Stomach (tissue), 8 donors: ENCODE measurements at regions not wholly inside any gene's neighbourhood (a gene's known extent, or its start where the extent isn't known, plus 50 kb on each side); places are given as distances from the start of the nearest gene placed in this dataset.
A peak's percentile ranks its signal among the peaks of the same experiment; 100 is the strongest.
"Not testable (repeated sequence)": the region's sequence is repeated elsewhere in the genome, so short reads cannot be mapped to it uniquely, and the experiment has no call there.

Experiments
- DNase-seq, 2 donors: peaks; one replicate each; pipeline versions ENCODE4 v3.0.0 to v3.0.0-alpha.2; 2013 to 2019
- H3K27ac ChIP-seq, 5 donors: fragments of 200-600 bp in 4 of 5; sonication (generic) in 4 of 5; one replicate each; pipeline ENCODE4 v1.5.1; 2013 to 2019; ENCODE audit warnings: mild to moderate bottlenecking in 1 of 5, moderate library complexity in 1 of 5
- H3K27me3 ChIP-seq, 3 donors: fragments of 200-600 bp; sonication (generic); one replicate each; pipeline ENCODE4 v1.5.1; 2017 to 2019; ENCODE audit warnings: mixed run types in 1 of 3
- H3K36me3 ChIP-seq, 4 donors: fragments of 200-600 bp; sonication (generic); 1 replicate in 3 of 4; 2 replicates in 1 of 4; pipeline ENCODE4 v1.5.1; 2016 to 2019
- H3K4me1 ChIP-seq, 4 donors: fragments of 200-600 bp; sonication (generic); one replicate each; pipeline ENCODE4 v1.5.1; 2016 to 2019
- H3K4me3 ChIP-seq, 4 donors: fragments of 200-600 bp; sonication (generic) in 3 of 4; one replicate each; pipeline ENCODE4 v1.5.1; 2016 to 2019; ENCODE audit warnings: mild to moderate bottlenecking in 1 of 4
- H3K9me3 ChIP-seq, 4 donors: fragments of 200-600 bp; sonication (generic); one replicate each; pipeline ENCODE4 v1.5.1; 2016 to 2019
- EP300 ChIP-seq: sonication (generic); formaldehyde crosslinking; IDR thresholded peaks from one replicate; pipeline ENCODE4 v1.6.1; 2017; ENCODE audit warnings: antibody characterized with exemption
- POLR2A ChIP-seq, 4 donors: fragments of 450-650 bp; IDR thresholded peaks; one replicate each; pipeline ENCODE4 v1.6.1; 2016; ENCODE audit warnings: antibody characterized with exemption in 4 of 4, control low read depth in 2 of 4, mild to moderate bottlenecking in 1 of 4, moderate library complexity in 1 of 4
- POLR2AphosphoS5 ChIP-seq, 3 donors: sonication (generic); formaldehyde crosslinking; IDR thresholded peaks; one replicate each; pipeline ENCODE4 v1.6.1; 2016; ENCODE audit warnings: antibody characterized with exemption in 3 of 3
- WGBS, 5 donors: extraction: QIAGEN DNeasy Blood & Tissue Kit in 3 of 5; methylation state at CpG; one replicate each; pipeline versions ENCODE4 v1.1.5 to v1.1.7; 2013 to 2018; 5-methylcytosine and 5-hydroxymethylcytosine counted together
- intact Hi-C: fragments of 100-400 bp; cut with DNase I; formaldehyde crosslinking; loops from one replicate; pipeline ENCODE4 v1.15.1; 2023; ENCODE audit warnings: low total_unique reads
- TF ChIP-seq, protein P1 (sequence below), 7 experiments: fragments of 450-650 bp in 4 of 7; fragments of 200-600 bp in 3 of 7; sonication (generic) in 3 of 7; IDR thresholded peaks; one replicate each; pipeline ENCODE4 v1.5.1; 2016 to 2019; ENCODE audit warnings: antibody characterized with exemption in 7 of 7, control low read depth in 2 of 7, mild to moderate bottlenecking in 1 of 7
- donor health status: healthy with polysubstance abuse.
- donor health status: Bipolar disorder and iron deficiency.
- donor health status: healthy.

DNA sequence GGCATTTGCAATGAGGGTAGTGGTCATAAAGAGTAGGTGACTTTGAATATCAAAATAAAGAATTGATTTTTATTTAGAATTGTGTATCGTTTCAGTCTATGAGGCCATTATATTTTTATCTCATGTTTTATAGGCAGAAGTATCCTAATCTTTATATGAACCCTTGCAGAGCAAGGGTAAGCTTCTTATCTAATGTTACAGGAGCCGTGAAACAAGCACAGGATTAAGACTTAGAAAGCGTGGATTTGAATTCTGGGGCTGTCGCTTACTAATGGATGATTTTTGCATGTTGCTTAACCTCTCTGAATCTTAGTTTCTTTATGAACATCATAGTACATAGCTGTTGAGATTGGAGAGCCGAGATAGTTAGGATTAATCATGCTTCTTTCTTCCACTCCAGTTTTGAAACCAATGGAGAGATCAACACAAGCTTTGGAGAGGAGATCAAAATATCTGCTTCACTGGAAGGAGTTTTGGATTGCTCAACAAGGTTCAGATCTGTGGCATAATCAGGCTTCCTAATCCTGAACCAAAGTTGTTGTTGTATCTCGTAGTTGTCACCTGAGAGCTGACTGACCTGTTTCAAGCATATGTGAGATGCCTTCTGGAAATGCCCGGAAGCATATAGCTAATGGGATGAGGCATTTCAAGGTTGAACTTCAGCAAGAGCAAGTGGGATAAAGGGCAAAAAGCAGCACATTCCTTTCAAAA lies 166.9 kb upstream of the GK2 start:
- no peaks in the 10 kb centered on the region for H3K27me3 ChIP-seq
- peaks cover 0 to 15% (median 4%) of the 10 kb centered on the region in 4 donors for H3K4me1 ChIP-seq
- H3K9me3 ChIP-seq = no peaks in the 10 kb centered on the region
- intact Hi-C loops = no loop called here
- H3K36me3 ChIP-seq = no peaks in the 10 kb centered on the region
- 62 to 73% (median 65%) methylated on average over 7 of the region's 7 CpGs for WGBS, 5 donors
- H3K4me3 ChIP-seq = no peak overlapping the region
- no peak for DNase-seq
- no peak for TF ChIP-seq POLR2AphosphoS5 (IDR thresholded peaks at IDR 0.05)
- H3K27ac ChIP-seq = peak overlapping the region in 3 of 5 donors; percentile 40 to 56 (median 42)

DNA sequence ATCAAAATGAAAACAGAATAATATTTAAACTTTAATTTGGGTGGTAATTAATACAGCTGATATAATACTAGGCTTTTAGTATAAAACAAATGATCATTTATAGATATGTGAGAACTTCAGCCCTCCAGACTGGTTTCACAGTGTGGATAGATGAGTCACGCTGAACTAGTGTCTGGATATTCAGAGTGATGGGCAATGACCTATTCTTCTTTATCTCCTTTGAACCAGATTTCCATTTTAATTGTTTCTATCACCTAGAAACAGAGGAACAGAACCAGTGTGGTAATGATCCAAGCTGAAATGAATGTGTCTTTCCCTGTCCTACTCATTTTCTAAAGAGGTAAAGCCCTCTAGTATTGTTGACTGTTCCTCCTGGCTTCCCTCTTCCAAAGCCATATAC lies 155.2 kb upstream of the GK2 start:
- TF ChIP-seq POLR2AphosphoS5 (IDR thresholded peaks at IDR 0.05) (no peak), EP300 (no peak), POLR2A (IDR thresholded peaks at IDR 0.05) (no peak)
- TF ChIP-seq, protein P1, sequence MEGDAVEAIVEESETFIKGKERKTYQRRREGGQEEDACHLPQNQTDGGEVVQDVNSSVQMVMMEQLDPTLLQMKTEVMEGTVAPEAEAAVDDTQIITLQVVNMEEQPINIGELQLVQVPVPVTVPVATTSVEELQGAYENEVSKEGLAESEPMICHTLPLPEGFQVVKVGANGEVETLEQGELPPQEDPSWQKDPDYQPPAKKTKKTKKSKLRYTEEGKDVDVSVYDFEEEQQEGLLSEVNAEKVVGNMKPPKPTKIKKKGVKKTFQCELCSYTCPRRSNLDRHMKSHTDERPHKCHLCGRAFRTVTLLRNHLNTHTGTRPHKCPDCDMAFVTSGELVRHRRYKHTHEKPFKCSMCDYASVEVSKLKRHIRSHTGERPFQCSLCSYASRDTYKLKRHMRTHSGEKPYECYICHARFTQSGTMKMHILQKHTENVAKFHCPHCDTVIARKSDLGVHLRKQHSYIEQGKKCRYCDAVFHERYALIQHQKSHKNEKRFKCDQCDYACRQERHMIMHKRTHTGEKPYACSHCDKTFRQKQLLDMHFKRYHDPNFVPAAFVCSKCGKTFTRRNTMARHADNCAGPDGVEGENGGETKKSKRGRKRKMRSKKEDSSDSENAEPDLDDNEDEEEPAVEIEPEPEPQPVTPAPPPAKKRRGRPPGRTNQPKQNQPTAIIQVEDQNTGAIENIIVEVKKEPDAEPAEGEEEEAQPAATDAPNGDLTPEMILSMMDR (IDR thresholded peaks at IDR 0.05) = no peak
- H3K27ac ChIP-seq = no peak overlapping the region
- no peaks in the 10 kb centered on the region for H3K9me3 ChIP-seq
- no peak for DNase-seq
- intact Hi-C loops = no loop called here
- 87 to 100% (median 90%) methylated on average over 1 of the region's 1 CpG for WGBS, 5 donors
- H3K4me1 ChIP-seq = no peaks in the 10 kb centered on the region
- H3K36me3 ChIP-seq = no peaks in the 10 kb centered on the region
- H3K27me3 ChIP-seq = no peaks in the 10 kb centered on the region
- H3K4me3 ChIP-seq = no peak overlapping the region

DNA sequence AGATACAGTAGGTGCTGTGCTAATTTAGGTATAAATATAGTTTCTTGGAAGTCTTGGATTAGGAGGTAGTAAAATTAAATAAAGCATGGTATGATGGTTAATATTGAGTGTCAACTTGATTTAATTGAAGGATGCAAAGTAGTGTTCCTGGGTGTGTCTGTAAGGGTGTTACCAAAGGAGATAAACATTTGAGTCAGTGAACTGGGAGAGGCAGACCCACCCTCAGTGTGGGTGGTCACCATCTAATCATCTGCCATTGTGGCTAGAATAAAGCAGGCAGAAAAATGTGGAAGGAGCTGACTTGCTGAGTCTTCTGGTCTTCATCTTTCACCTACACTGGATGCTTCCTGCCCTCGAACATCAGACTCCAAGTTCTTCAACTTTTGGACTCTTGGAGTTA lies 153.7 kb upstream of the GK2 start:
- no peak overlapping the region for H3K4me3 ChIP-seq
- 56 to 71% (median 65%) methylated on average over 1 of the region's 1 CpG for WGBS, 5 donors

DNA sequence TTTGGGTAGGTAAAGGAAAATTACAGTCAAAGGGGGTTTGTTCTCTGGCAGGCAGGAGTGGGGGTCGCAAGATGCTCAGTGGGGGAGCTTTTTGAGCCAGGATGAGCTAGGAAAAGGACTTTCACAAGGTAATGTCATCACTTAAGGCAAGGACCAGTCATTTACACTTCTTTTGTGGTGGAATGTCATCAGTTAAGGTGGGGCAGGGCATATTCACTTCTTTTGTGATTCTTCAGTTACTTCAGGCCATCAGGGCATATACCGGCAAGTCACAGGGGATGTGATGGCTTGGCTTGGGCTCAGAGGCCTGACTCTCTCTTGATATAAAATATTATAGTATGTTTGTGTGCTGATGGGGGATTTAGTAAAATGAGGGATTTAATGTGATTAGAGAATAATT lies 151.4 kb upstream of the GK2 start:
- intact Hi-C loops, H3K27ac ChIP-seq, H3K9me3 ChIP-seq, H3K4me3 ChIP-seq, H3K27me3 ChIP-seq, H3K36me3 ChIP-seq, DNase-seq, H3K4me1 ChIP-seq: not testable (repeated sequence)
- 81 to 90% (median 88%) methylated on average over 2 of the region's 2 CpGs for WGBS, 5 donors

More for the DNA sequence above, 153.7 kb upstream of the GK2 start:
- H3K36me3 ChIP-seq = no peaks in the 10 kb centered on the region
- H3K4me1 ChIP-seq = no peaks in the 10 kb centered on the region
- H3K9me3 ChIP-seq = no peaks in the 10 kb centered on the region
- H3K27ac ChIP-seq = no peak overlapping the region
- TF ChIP-seq, protein P1 (IDR thresholded peaks at IDR 0.05) = no peak
- intact Hi-C loops = no loop called here
- no peaks in the 10 kb centered on the region for H3K27me3 ChIP-seq
- DNase-seq = no peak

DNA sequence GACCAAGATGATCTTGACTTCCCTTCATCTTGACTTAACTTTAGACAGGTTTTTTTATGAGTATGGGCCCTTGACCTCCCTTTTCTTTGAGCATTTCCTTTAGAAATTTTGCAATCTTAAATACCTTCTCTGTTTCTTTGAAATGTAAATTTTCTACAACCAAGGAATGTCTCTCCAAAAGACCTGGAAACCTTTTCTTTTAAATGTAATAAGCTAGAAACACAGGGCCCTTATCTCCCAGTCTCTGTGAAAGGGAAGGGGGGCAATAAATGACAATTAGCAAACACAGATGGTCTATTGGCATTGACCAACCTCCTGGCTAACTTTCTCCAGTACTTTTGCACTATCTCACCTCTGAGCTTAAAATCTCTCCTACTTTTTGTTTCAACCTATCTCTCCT lies 144.3 kb upstream of the GK2 start:
- Histone ChIP-seq H3K36me3 (no peaks in the 10 kb centered on the region), H3K27ac (no peak overlapping the region), H3K4me1 (no peaks in the 10 kb centered on the region), H3K4me3 (no peak overlapping the region), H3K27me3 (no peaks in the 10 kb centered on the region), H3K9me3 (no peaks in the 10 kb centered on the region)
- TF ChIP-seq EP300 (no peak), POLR2AphosphoS5 (IDR thresholded peaks at IDR 0.05) (no peak), POLR2A (IDR thresholded peaks at IDR 0.05) (no peak)
- TF ChIP-seq, protein P1 (IDR thresholded peaks at IDR 0.05) = no peak
- DNase-seq = no peak
- intact Hi-C loops = no loop called here
